ENCODE measurements at regions not wholly inside any gene's neighbourhood (a gene's known extent, or its start where the extent isn't known, plus 50 kb on each side); places are given as distances from the start of the nearest gene placed in this dataset.

GRCh38 chr21:16569679-16570078 is 839.9 kb downstream of the USP25 start:
- Histone ChIP-seq H3K9me3 (ENCODE audit: control insufficient read depth in 4 of 4, insufficient read depth in 3 of 4, low read length in 3 of 4) (no peaks in the 10 kb centered on the region), H3K27me3 (ENCODE audit: control insufficient read depth in 3 of 3, insufficient read depth in 3 of 3, low read length in 2 of 3) (no peaks in the 10 kb centered on the region), H3K9ac (ENCODE audit: insufficient read depth in 1 of 2, low read length in 2 of 2) (no peak overlapping the region), H3K4me3 (no peak overlapping the region), H3K4me1 (ENCODE audit: control insufficient read depth in 5 of 5, insufficient read depth in 5 of 5, low read length in 5 of 5) (peaks cover 0 to 6% (median 0%) of the 10 kb centered on the region in 5 donors), H3K36me3 (ENCODE audit: control insufficient read depth in 4 of 4, insufficient read depth in 4 of 4, low read length in 4 of 4) (no peaks in the 10 kb centered on the region), H3K27ac (ENCODE audit: low read depth in 1 of 2, low read length in 1 of 2) (no peak overlapping the region)
- TF ChIP-seq CTCF (IDR thresholded peaks at IDR 0.05; ENCODE audit: control extremely low read depth, extremely low read depth), result no peak
- no peak for DNase-seq
- ATAC-seq (ENCODE audit: insufficient read depth, low FRiP score), result no peak
- 97 to 98% methylated on average over 1 of the region's 1 CpG for WGBS, 2 donors

GRCh38 chr21:16570171-16570570 is 840.4 kb downstream of the USP25 start:
- Histone ChIP-seq H3K4me3 (no peak overlapping the region), H3K9ac (ENCODE audit: insufficient read depth in 1 of 2, low read length in 2 of 2) (no peak overlapping the region), H3K27ac (ENCODE audit: low read depth in 1 of 2, low read length in 1 of 2) (no peak overlapping the region), H3K27me3 (ENCODE audit: control insufficient read depth in 3 of 3, insufficient read depth in 3 of 3, low read length in 2 of 3) (no peaks in the 10 kb centered on the region), H3K36me3 (ENCODE audit: control insufficient read depth in 4 of 4, insufficient read depth in 4 of 4, low read length in 4 of 4) (no peaks in the 10 kb centered on the region), H3K9me3 (ENCODE audit: control insufficient read depth in 4 of 4, insufficient read depth in 3 of 4, low read length in 3 of 4) (no peaks in the 10 kb centered on the region), H3K4me1 (ENCODE audit: control insufficient read depth in 5 of 5, insufficient read depth in 5 of 5, low read length in 5 of 5) (peaks cover 0 to 6% (median 0%) of the 10 kb centered on the region in 5 donors)
- WGBS, 2 donors, result 74 to 80% methylated on average over 4 of the region's 4 CpGs
- TF ChIP-seq CTCF (IDR thresholded peaks at IDR 0.05; ENCODE audit: control extremely low read depth, extremely low read depth), result no peak
- DNase-seq (no peak), ATAC-seq (ENCODE audit: insufficient read depth, low FRiP score) (no peak)

GRCh38 chr21:16570856-16571255 is 841.1 kb downstream of the USP25 start:
- Histone ChIP-seq H3K4me1 (ENCODE audit: control insufficient read depth in 5 of 5, insufficient read depth in 5 of 5, low read length in 5 of 5) (peaks cover 0 to 6% (median 0%) of the 10 kb centered on the region in 5 donors), H3K9ac (ENCODE audit: insufficient read depth in 1 of 2, low read length in 2 of 2) (no peak overlapping the region), H3K9me3 (ENCODE audit: control insufficient read depth in 4 of 4, insufficient read depth in 3 of 4, low read length in 3 of 4) (no peaks in the 10 kb centered on the region), H3K27me3 (ENCODE audit: control insufficient read depth in 3 of 3, insufficient read depth in 3 of 3, low read length in 2 of 3) (no peaks in the 10 kb centered on the region), H3K4me3 (no peak overlapping the region), H3K36me3 (ENCODE audit: control insufficient read depth in 4 of 4, insufficient read depth in 4 of 4, low read length in 4 of 4) (no peaks in the 10 kb centered on the region), H3K27ac (ENCODE audit: low read depth in 1 of 2, low read length in 1 of 2) (no peak overlapping the region)
- 75 to 76% methylated on average over 3 of the region's 3 CpGs for WGBS, 2 donors
- TF ChIP-seq CTCF (IDR thresholded peaks at IDR 0.05; ENCODE audit: control extremely low read depth, extremely low read depth), result no peak
- no peak for ATAC-seq (ENCODE audit: insufficient read depth, low FRiP score)
- DNase-seq, result no peak

GRCh38 chr21:16571594-16571993 is 841.8 kb downstream of the USP25 start:
- DNase-seq (no peak), ATAC-seq (ENCODE audit: insufficient read depth, low FRiP score) (no peak)
- Histone ChIP-seq H3K9ac (ENCODE audit: insufficient read depth in 1 of 2, low read length in 2 of 2) (no peak overlapping the region), H3K36me3 (ENCODE audit: control insufficient read depth in 4 of 4, insufficient read depth in 4 of 4, low read length in 4 of 4) (no peaks in the 10 kb centered on the region), H3K4me3 (no peak overlapping the region), H3K27ac (ENCODE audit: low read depth in 1 of 2, low read length in 1 of 2) (no peak overlapping the region), H3K4me1 (ENCODE audit: control insufficient read depth in 5 of 5, insufficient read depth in 5 of 5, low read length in 5 of 5) (peaks cover 0 to 6% (median 0%) of the 10 kb centered on the region in 5 donors), H3K9me3 (ENCODE audit: control insufficient read depth in 4 of 4, insufficient read depth in 3 of 4, low read length in 3 of 4) (no peaks in the 10 kb centered on the region), H3K27me3 (ENCODE audit: control insufficient read depth in 3 of 3, insufficient read depth in 3 of 3, low read length in 2 of 3) (no peaks in the 10 kb centered on the region)
- 87 to 92% methylated on average over 3 of the region's 3 CpGs for WGBS, 2 donors
- no peak for TF ChIP-seq CTCF (IDR thresholded peaks at IDR 0.05; ENCODE audit: control extremely low read depth, extremely low read depth)

Measured in lung (tissue), 11 donors.